HEK293 (cell line): ENCODE measurements at regions not wholly inside any gene's neighbourhood (a gene's known extent, or its start where the extent isn't known, plus 50 kb on each side); places are given as distances from the start of the nearest gene placed in this dataset.

Source experiments
- ZNF560 ChIP-seq: fragments of 450-650 bp; formaldehyde crosslinking; IDR thresholded peaks from 2 replicates; pipeline ENCODE4 v1.5.1; 2017; ENCODE audit warnings: missing biosample characterization, missing genetic modification characterization, borderline replicate concordance
- ZSCAN30 ChIP-seq: fragments of 450-650 bp; IDR thresholded peaks from 2 replicates; pipeline ENCODE4 v1.5.1; 2018; ENCODE audit warnings: missing biosample characterization, mild to moderate bottlenecking, missing genetic modification characterization, moderate library complexity
- TF ChIP-seq, protein P1 (sequence below): fragments of 450-650 bp; formaldehyde crosslinking; IDR thresholded peaks from 2 replicates; pipeline ENCODE4 v1.5.1; 2016; ENCODE audit warnings: missing biosample characterization, missing genetic modification characterization
- TF ChIP-seq, protein P2 (sequence below): fragments of 450-650 bp; formaldehyde crosslinking; IDR thresholded peaks from 2 replicates; pipeline ENCODE4 v1.5.1; 2016; ENCODE audit warnings: missing biosample characterization, missing genetic modification characterization

DNA sequence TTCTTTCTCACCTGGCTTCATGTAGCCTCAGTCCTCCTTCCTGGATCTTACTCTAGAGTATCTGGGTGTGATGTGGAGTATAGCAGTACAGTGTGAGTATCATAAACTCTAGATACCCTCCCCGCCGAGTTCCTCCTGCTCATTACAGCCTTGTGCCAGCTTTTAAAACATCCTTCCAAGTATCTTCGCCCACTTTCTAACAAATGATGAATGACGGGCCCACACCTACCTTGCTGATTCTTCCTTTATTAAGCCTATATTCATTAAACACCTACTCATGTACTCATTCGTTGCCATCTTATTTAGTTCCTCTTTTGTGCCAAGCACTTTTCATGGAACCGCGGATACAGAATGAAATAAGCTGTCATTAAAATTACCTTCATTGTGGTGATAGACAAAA, 1585.3 kb upstream of the TENM3 start:
- no peak for TF ChIP-seq ZSCAN30 (tag by site-specific recombination)
- TF ChIP-seq, protein P1, sequence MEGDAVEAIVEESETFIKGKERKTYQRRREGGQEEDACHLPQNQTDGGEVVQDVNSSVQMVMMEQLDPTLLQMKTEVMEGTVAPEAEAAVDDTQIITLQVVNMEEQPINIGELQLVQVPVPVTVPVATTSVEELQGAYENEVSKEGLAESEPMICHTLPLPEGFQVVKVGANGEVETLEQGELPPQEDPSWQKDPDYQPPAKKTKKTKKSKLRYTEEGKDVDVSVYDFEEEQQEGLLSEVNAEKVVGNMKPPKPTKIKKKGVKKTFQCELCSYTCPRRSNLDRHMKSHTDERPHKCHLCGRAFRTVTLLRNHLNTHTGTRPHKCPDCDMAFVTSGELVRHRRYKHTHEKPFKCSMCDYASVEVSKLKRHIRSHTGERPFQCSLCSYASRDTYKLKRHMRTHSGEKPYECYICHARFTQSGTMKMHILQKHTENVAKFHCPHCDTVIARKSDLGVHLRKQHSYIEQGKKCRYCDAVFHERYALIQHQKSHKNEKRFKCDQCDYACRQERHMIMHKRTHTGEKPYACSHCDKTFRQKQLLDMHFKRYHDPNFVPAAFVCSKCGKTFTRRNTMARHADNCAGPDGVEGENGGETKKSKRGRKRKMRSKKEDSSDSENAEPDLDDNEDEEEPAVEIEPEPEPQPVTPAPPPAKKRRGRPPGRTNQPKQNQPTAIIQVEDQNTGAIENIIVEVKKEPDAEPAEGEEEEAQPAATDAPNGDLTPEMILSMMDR (tag by site-specific recombination) = no peak
- no peak for TF ChIP-seq ZNF560 (tag by site-specific recombination)
- TF ChIP-seq, protein P2, sequence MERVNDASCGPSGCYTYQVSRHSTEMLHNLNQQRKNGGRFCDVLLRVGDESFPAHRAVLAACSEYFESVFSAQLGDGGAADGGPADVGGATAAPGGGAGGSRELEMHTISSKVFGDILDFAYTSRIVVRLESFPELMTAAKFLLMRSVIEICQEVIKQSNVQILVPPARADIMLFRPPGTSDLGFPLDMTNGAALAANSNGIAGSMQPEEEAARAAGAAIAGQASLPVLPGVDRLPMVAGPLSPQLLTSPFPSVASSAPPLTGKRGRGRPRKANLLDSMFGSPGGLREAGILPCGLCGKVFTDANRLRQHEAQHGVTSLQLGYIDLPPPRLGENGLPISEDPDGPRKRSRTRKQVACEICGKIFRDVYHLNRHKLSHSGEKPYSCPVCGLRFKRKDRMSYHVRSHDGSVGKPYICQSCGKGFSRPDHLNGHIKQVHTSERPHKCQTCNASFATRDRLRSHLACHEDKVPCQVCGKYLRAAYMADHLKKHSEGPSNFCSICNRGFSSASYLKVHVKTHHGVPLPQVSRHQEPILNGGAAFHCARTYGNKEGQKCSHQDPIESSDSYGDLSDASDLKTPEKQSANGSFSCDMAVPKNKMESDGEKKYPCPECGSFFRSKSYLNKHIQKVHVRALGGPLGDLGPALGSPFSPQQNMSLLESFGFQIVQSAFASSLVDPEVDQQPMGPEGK (tag by site-specific recombination) = no peak
